IMR-90 (cell line): ENCODE measurements at regions not wholly inside any gene's neighbourhood (a gene's known extent, or its start where the extent isn't known, plus 50 kb on each side); places are given as distances from the start of the nearest gene placed in this dataset.

Source experiments
- ATAC-seq: fragments of 200-7000 bp; cut with Tn5 transposase; 2 replicates; pipeline ENCODE4 v1.9.1; 2020; ENCODE audit warnings: low read depth, mild to moderate bottlenecking, moderate library complexity
- BruUV-seq: library from RNA; stranded (reverse); fragments of 400-500 nt; replicated peaks from 2 replicates; lab custom pipeline; 2021; lab: Mats Ljungman, UMichigan
- CTCF ChIA-PET: fragments of 300-600 bp; formaldehyde crosslinking; extraction: SDS; loops from one replicate; lab custom pipeline; 2021; ENCODE audit warnings: antibody characterized with exemption; lab: Yijun Ruan, JAX
- POLR2A ChIA-PET: fragments of 300-600 bp; sonication (Branson Sonifier 250); formaldehyde crosslinking; loops from one replicate; lab custom pipeline; 2022; ENCODE audit warnings: antibody characterized with exemption; ENCODE audit not compliant: unreplicated experiment; lab: Charles Lee
- DNase-seq: peaks from one replicate; pipeline ENCODE4 v3.0.0; 2013
- H2AFZ ChIP-seq: replicated peaks from 2 replicates; pipeline ENCODE3; 2013; ENCODE audit warnings: low read length, mild to moderate bottlenecking; ENCODE audit not compliant: poor library complexity
- H2AK5ac ChIP-seq: 2 replicates; pipeline ENCODE4 v1.6.1; 2013; ENCODE audit warnings: low read depth, low read length, inconsistent platforms
- H2AK9ac ChIP-seq: replicated peaks from 2 replicates; pipeline ENCODE3; 2013; ENCODE audit warnings: mild to moderate bottlenecking, low read depth, low read length, moderate library complexity; ENCODE audit not compliant: poor library complexity
- H2BK120ac ChIP-seq: 2 replicates; pipeline ENCODE4 v1.6.1; 2013; ENCODE audit warnings: low read depth, low read length, inconsistent platforms
- H2BK15ac ChIP-seq: 3 replicates; pipeline ENCODE4 v1.6.1; 2013; ENCODE audit warnings: low read depth, low read length, inconsistent platforms
- H2BK20ac ChIP-seq: 2 replicates; pipeline ENCODE4 v1.6.1; 2013; ENCODE audit warnings: low read depth, mild to moderate bottlenecking, inconsistent platforms, low read length, moderate library complexity
- H2BK5ac ChIP-seq: 2 replicates; pipeline ENCODE4 v1.6.1; 2013; ENCODE audit warnings: mild to moderate bottlenecking, low read depth, low read length, inconsistent platforms; ENCODE audit not compliant: poor library complexity, severe bottlenecking
- H3K14ac ChIP-seq: replicated peaks from 2 replicates; pipeline ENCODE4 v1.6.1; 2013; ENCODE audit warnings: low read depth, low read length, inconsistent platforms
- H3K18ac ChIP-seq: 2 replicates; pipeline ENCODE4 v1.6.1; 2013; ENCODE audit warnings: low read depth, low read length, control low read depth
- H3K23ac ChIP-seq: 2 replicates; pipeline ENCODE4 v1.6.1; 2013; ENCODE audit warnings: low read depth, low read length, inconsistent platforms
- H3K27ac ChIP-seq: 2 replicates; pipeline ENCODE4 v1.5.1; 2013; ENCODE audit warnings: mild to moderate bottlenecking, control low read depth, low read length; ENCODE audit not compliant: insufficient read depth
- H3K27me3 ChIP-seq: 2 replicates; pipeline ENCODE4 v1.6.1; 2013; ENCODE audit warnings: low read length; ENCODE audit not compliant: control insufficient read depth, insufficient read depth
- H3K36me3 ChIP-seq: 2 replicates; pipeline ENCODE4 v1.6.1; 2013; ENCODE audit warnings: low read length, mixed read lengths; ENCODE audit not compliant: control insufficient read depth, insufficient read depth
- H3K4ac ChIP-seq: 2 replicates; pipeline ENCODE4 v1.6.1; 2013; ENCODE audit warnings: low read depth, low read length, inconsistent platforms
- H3K4me1 ChIP-seq: 2 replicates; pipeline ENCODE4 v1.6.1; 2013; ENCODE audit warnings: low read length, mixed read lengths; ENCODE audit not compliant: control insufficient read depth, insufficient read depth
- H3K4me2 ChIP-seq: 2 replicates; pipeline ENCODE4 v1.6.1; 2013; ENCODE audit warnings: low read depth, mild to moderate bottlenecking, control low read depth, low read length, moderate library complexity
- H3K4me3 ChIP-seq: 2 replicates; pipeline ENCODE4 v1.5.1; 2013; ENCODE audit warnings: low read depth, mild to moderate bottlenecking, control low read depth, low read length, moderate library complexity; ENCODE audit not compliant: insufficient read depth
- H3K56ac ChIP-seq: 2 replicates; pipeline ENCODE4 v1.6.1; 2013; ENCODE audit warnings: low read length, inconsistent platforms; ENCODE audit not compliant: insufficient read depth; ENCODE audit errors: extremely low read depth
- H3K79me1 ChIP-seq, 2 experiments: 2 replicates each; pipeline ENCODE4 v1.6.1; 2013; ENCODE audit warnings: low read length in 2 of 2, inconsistent platforms in 1 of 2, low read depth in 1 of 2
- H3K9ac ChIP-seq: 2 replicates; pipeline ENCODE4 v1.6.1; 2013; ENCODE audit warnings: low read depth, low read length, control low read depth
- H3K9me1 ChIP-seq: 2 replicates; pipeline ENCODE4 v1.6.1; 2013; ENCODE audit warnings: low read length, inconsistent platforms; ENCODE audit not compliant: insufficient read depth
- H3K9me3 ChIP-seq: 2 replicates; pipeline ENCODE4 v1.6.1; 2013; ENCODE audit warnings: low read length; ENCODE audit not compliant: control insufficient read depth, insufficient read depth
- H4K20me1 ChIP-seq: 2 replicates; pipeline ENCODE4 v1.6.1; 2013; ENCODE audit warnings: low read length, inconsistent platforms; ENCODE audit not compliant: insufficient read depth
- H4K5ac ChIP-seq: 2 replicates; pipeline ENCODE4 v1.6.1; 2013; ENCODE audit warnings: mild to moderate bottlenecking, low read depth, low read length, control low read depth
- H4K8ac ChIP-seq, 2 experiments: 2 replicates each; pipeline ENCODE4 v1.6.1; 2013; ENCODE audit warnings: low read depth in 2 of 2, low read length in 2 of 2, control low read depth in 1 of 2, inconsistent platforms in 1 of 2
- H4K91ac ChIP-seq: 2 replicates; pipeline ENCODE4 v1.6.1; 2013; ENCODE audit warnings: low read depth, low read length, inconsistent platforms; ENCODE audit not compliant: insufficient read depth
- CHD1 ChIP-seq: IDR thresholded peaks from 2 replicates; pipeline ENCODE4 v1.6.1; 2012; ENCODE audit warnings: low read depth, low read length, improper control_type of control experiment
- ELK1 ChIP-seq: fragments of 150-350 bp; IDR thresholded peaks from 2 replicates; pipeline ENCODE4 v1.6.1; 2016; ENCODE audit warnings: low read depth, mild to moderate bottlenecking, low read length, moderate library complexity, borderline replicate concordance
- FOS ChIP-seq: fragments of 150-350 bp; IDR thresholded peaks from 2 replicates; pipeline ENCODE4 v1.6.1; 2016; ENCODE audit warnings: low read depth, low read length
- MAFK ChIP-seq: IDR thresholded peaks from 2 replicates; pipeline ENCODE4 v1.6.1; 2012; ENCODE audit warnings: low read depth, low read length, improper control_type of control experiment
- POLR2A ChIP-seq: IDR thresholded peaks from 2 replicates; pipeline ENCODE4 v1.6.1; 2012; ENCODE audit warnings: mild to moderate bottlenecking, low read depth, low read length
- RFX5 ChIP-seq: IDR thresholded peaks from 2 replicates; pipeline ENCODE4 v1.8.0; 2012; ENCODE audit warnings: low read depth, mild to moderate bottlenecking, low read length, moderate library complexity
- SMC3 ChIP-seq: fragments of 150-350 bp; IDR thresholded peaks from 2 replicates; pipeline ENCODE4 v1.6.1; 2016; ENCODE audit warnings: low read depth, mild to moderate bottlenecking, antibody characterized with exemption, low read length, moderate library complexity
- WGBS, 2 experiments: methylation state at CpG; one replicate each; pipeline versions ENCODE4 v1.1.5 to v1.1.7; 2013; ENCODE audit warnings: missing lambda C conversion rate in 2 of 2; ENCODE audit not compliant: insufficient read length in 1 of 2; ENCODE audit errors: extremely low coverage in 2 of 2; 5-methylcytosine and 5-hydroxymethylcytosine counted together
- dilution Hi-C: fragments of 300-500 bp; cut with HindIII; formaldehyde crosslinking; loops from one replicate; pipeline ENCODE4 v1.14.3; 2018; ENCODE audit warnings: low sequenced_read_pairs; ENCODE audit not compliant: unreplicated experiment
- in situ Hi-C: fragments of 300-500 bp; cut with MboI; formaldehyde crosslinking; loops from 3 replicates; pipeline ENCODE4 v1.14.3; 2019; ENCODE audit warnings: low sequenced_read_pairs, inconsistent platforms, mixed read lengths
- intact Hi-C: fragments of 100-400 bp; cut with micrococcal nuclease; formaldehyde crosslinking; loops from 2 replicates; pipeline ENCODE4 v1.10.0; 2022

- peaks cover 4% of the 10 kb centered on the region for H3K4me1 ChIP-seq
- H4K5ac ChIP-seq = no peak overlapping the region
- no peaks in the 10 kb centered on the region for H3K9me3 ChIP-seq
- H2AK5ac ChIP-seq = no peak overlapping the region
- no peaks in the 10 kb centered on the region for H3K36me3 ChIP-seq
- H2BK120ac ChIP-seq = no peak overlapping the region
- no peak overlapping the region for H3K18ac ChIP-seq
- WGBS, 2 experiments = 80% methylated on average over 6 of the region's 8 CpGs; no CpG with 5 or more reads in 1 of the 2 experiments
- TF ChIP-seq CHD1 (no peak), SMC3 (no peak), RFX5 (no peak), ELK1 (no peak), MAFK (no peak), POLR2A (no peak), FOS (no peak)
- H3K4me3 ChIP-seq = no peak overlapping the region
- no peak overlapping the region for H4K8ac ChIP-seq
- no peak overlapping the region for H3K27ac ChIP-seq
- no peaks in the 10 kb centered on the region; the same call in 1 of the 2 replicates for H3K9me1 ChIP-seq
- H3K4ac ChIP-seq = no peak overlapping the region
- dilution Hi-C loops (no loop called here), intact Hi-C loops (no loop called here), in situ Hi-C loops (no loop called here)
- no peak for DNase-seq
- H3K23ac ChIP-seq = no peak overlapping the region
- H2BK20ac ChIP-seq = no peak overlapping the region
- no TSS peak for BruUV-seq
- no peaks in the 10 kb centered on the region for H3K79me1 ChIP-seq
- no peak overlapping the region for H2BK5ac ChIP-seq
- no peak overlapping the region for H3K9ac ChIP-seq
- no peak overlapping the region for H3K56ac ChIP-seq
- no peak overlapping the region for H2AK9ac ChIP-seq
- no peak overlapping the region for H3K4me2 ChIP-seq
- H4K91ac ChIP-seq = no peak overlapping the region
- H4K20me1 ChIP-seq = no peaks in the 10 kb centered on the region
- ATAC-seq = no peak
- H2AFZ ChIP-seq = no peak overlapping the region
- H2BK15ac ChIP-seq = no peak overlapping the region
- no peaks in the 10 kb centered on the region for H3K27me3 ChIP-seq
- H3K14ac ChIP-seq = no peak overlapping the region
- ChIA-PET CTCF (interaction anchor here (0.8 kb wide), 1 partner anchor 10 kb away, joined by 4 read pairs; no protein-coding TSS in a partner anchor), POLR2A (no interaction called here)
Observed at GRCh38 chr6:108750801-108751200, 97.4 kb upstream of the ARMC2 start.
